Adrenal gland (tissue), 5 donors: ENCODE measurements at regions not wholly inside any gene's neighbourhood (a gene's known extent, or its start where the extent isn't known, plus 50 kb on each side); places are given as distances from the start of the nearest gene placed in this dataset.

Experiments used
- CTCF ChIP-seq, 6 experiments: fragments of 450-650 bp in 4 of 6; fragments of 200-600 bp in 2 of 6; sonication (generic) in 1 of 6; IDR thresholded peaks; 1 replicate in 5 of 6; 2 replicates in 1 of 6; pipeline versions ENCODE4 v1.5.1 to v1.8.0; 2016 to 2021; ENCODE audit warnings: antibody characterized with exemption in 6 of 6, mild to moderate bottlenecking in 2 of 6, moderate library complexity in 1 of 6
- POLR2A ChIP-seq, 2 donors: fragments of 450-650 bp; IDR thresholded peaks; one replicate each; pipeline ENCODE4 v1.6.1; 2017; ENCODE audit warnings: antibody characterized with exemption in 2 of 2, mild to moderate bottlenecking in 2 of 2, moderate library complexity in 1 of 2
- donor health status: DM: no; HTN: no; CAD: no.

- TF ChIP-seq CTCF (IDR thresholded peaks at IDR 0.05) (no peak), POLR2A (IDR thresholded peaks at IDR 0.05) (no peak)
These were observed 1891.9 kb upstream of the PCDH10 start for GRCh38 chr4:131257241-131257640.
